Stomach (tissue), 4 donors: ENCODE measurements at regions not wholly inside any gene's neighbourhood (a gene's known extent, or its start where the extent isn't known, plus 50 kb on each side); places are given as distances from the start of the nearest gene placed in this dataset.

Experiments used
- EP300 ChIP-seq: sonication (generic); formaldehyde crosslinking; IDR thresholded peaks from one replicate; pipeline ENCODE4 v1.6.1; 2017; ENCODE audit warnings: antibody characterized with exemption
- TF ChIP-seq, protein P1 (sequence below), 7 experiments: fragments of 450-650 bp in 4 of 7; fragments of 200-600 bp in 3 of 7; sonication (generic) in 3 of 7; IDR thresholded peaks; one replicate each; pipeline ENCODE4 v1.5.1; 2016 to 2019; ENCODE audit warnings: antibody characterized with exemption in 7 of 7, control low read depth in 2 of 7, mild to moderate bottlenecking in 1 of 7

DNA sequence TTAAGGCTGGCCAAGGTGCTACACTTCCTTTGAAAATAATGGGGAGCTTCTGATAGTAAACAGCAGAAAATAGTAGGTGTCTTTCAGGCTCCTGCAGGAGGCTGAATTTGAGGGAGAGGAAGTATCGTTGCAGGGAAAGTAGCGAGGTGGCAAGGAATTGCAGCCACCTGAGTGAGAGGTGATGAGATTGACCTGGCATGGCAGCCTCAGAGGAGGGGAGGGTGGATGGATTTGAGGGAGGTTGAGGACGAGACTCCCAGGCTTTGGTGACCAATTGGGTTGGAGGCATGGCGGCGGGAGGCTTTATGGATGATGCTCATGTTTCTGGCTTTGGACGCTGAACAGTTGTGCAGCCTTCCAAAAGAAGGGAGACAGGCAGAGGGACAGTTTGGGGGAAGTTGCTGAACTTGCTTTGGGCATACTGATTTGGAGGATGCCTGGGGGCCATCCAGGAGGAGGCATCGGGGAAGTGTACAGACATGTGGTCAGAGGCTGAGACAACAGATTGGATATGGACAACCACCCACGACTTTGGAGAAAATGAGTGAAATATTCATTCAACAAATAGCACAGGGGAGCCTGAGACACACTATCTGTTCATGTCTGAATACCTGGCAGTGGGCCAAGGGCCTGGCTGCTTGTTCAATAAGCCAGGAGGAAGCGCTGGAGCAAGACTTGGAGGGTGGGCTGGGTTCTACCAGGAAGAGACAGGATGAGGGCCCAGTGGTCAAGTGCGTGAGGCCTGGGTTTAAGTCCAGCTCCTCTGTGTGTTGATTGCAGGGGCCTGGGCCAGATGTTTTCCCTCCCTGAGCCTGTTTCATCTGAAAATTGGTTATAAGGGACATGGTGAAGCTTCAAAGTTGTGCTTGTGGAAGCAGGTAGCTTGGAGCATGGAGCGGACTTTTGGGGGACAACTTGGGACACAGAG is 113.2 kb downstream of the CEBPB start:
- TF ChIP-seq, protein P1, sequence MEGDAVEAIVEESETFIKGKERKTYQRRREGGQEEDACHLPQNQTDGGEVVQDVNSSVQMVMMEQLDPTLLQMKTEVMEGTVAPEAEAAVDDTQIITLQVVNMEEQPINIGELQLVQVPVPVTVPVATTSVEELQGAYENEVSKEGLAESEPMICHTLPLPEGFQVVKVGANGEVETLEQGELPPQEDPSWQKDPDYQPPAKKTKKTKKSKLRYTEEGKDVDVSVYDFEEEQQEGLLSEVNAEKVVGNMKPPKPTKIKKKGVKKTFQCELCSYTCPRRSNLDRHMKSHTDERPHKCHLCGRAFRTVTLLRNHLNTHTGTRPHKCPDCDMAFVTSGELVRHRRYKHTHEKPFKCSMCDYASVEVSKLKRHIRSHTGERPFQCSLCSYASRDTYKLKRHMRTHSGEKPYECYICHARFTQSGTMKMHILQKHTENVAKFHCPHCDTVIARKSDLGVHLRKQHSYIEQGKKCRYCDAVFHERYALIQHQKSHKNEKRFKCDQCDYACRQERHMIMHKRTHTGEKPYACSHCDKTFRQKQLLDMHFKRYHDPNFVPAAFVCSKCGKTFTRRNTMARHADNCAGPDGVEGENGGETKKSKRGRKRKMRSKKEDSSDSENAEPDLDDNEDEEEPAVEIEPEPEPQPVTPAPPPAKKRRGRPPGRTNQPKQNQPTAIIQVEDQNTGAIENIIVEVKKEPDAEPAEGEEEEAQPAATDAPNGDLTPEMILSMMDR (IDR thresholded peaks at IDR 0.05), result no peak
- no peak for TF ChIP-seq EP300
